GM12878 (cell line): ENCODE measurements at regions not wholly inside any gene's neighbourhood (a gene's known extent, or its start where the extent isn't known, plus 50 kb on each side); places are given as distances from the start of the nearest gene placed in this dataset.

Experiments
- ATAC-seq: fragments of 200-7000 bp; cut with Tn5 transposase; 3 replicates; pipeline ENCODE4 v1.9.1; 2020; ENCODE audit warnings: mild to moderate bottlenecking, moderate library complexity
- BruUV-seq: library from RNA; stranded (reverse); fragments of 400-500 nt; replicated peaks from 2 replicates; lab custom pipeline; 2021; lab: Mats Ljungman, UMichigan
- CTCF ChIA-PET: fragments of 300-600 bp; sonication (Branson Sonifier 250); formaldehyde crosslinking; extraction: SDS; loops from one replicate; lab custom pipeline; 2021; ENCODE audit warnings: inconsistent platforms; lab: Yijun Ruan, JAX
- POLR2A ChIA-PET: fragments of 350-600 bp; formaldehyde crosslinking; extraction: SDS; loops from one replicate; lab custom pipeline; 2021; ENCODE audit warnings: inconsistent platforms; lab: Charles Lee
- RAD21 ChIA-PET: fragments of 300-600 bp; sonication (Branson Sonifier 250); formaldehyde crosslinking; loops from one replicate; lab custom pipeline; 2023; ENCODE audit warnings: antibody characterized with exemption; ENCODE audit not compliant: unreplicated experiment; lab: Charles Lee
- SMC1A ChIA-PET: fragments of 300-600 bp; sonication (Branson Sonifier 250); formaldehyde crosslinking; loops from one replicate; lab custom pipeline; 2023; ENCODE audit not compliant: unreplicated experiment, uncharacterized antibody; lab: Charles Lee
- DNase-seq: peaks from one replicate; pipeline ENCODE4 v3.0.0-alpha.2; 2011; ENCODE audit warnings: low read depth, low spot score
- FAIRE-seq: peaks from 3 replicates; lab custom pipeline; 2011; peaks lifted over from hg19 to GRCh38; lab: Jason Lieb, UNC
- H2AFZ ChIP-seq: 2 replicates; pipeline ENCODE4 v1.6.0; 2011; ENCODE audit warnings: low read depth, low read length, control low read depth; ENCODE audit not compliant: control insufficient read depth
- H3K27ac ChIP-seq: 2 replicates; pipeline ENCODE4 v1.5.1; 2011; ENCODE audit warnings: control low read depth; ENCODE audit not compliant: control insufficient read depth, insufficient read depth
- H3K27me3 ChIP-seq, 2 experiments: replicated peaks in 1 of 2; 2 replicates each; pipeline versions ENCODE4 v1.6.0 to v1.6.1; 2011; ENCODE audit warnings: low read length in 1 of 2; ENCODE audit not compliant: control insufficient read depth in 2 of 2, insufficient read depth in 2 of 2
- H3K36me3 ChIP-seq, 2 experiments: 2 replicates each; pipeline ENCODE4 v1.5.1; 2011; ENCODE audit warnings: low read length in 1 of 2; ENCODE audit not compliant: control insufficient read depth in 2 of 2, insufficient read depth in 2 of 2
- H3K4me1 ChIP-seq: 2 replicates; pipeline ENCODE4 v1.6.1; 2011; ENCODE audit warnings: mild to moderate bottlenecking, low read length, moderate library complexity, mixed read lengths; ENCODE audit not compliant: control insufficient read depth, insufficient read depth
- H3K4me2 ChIP-seq: 2 replicates; pipeline ENCODE4 v1.6.0; 2011; ENCODE audit warnings: control low read depth; ENCODE audit not compliant: control insufficient read depth, insufficient read depth
- H3K4me3 ChIP-seq: fragments of 200-600 bp; sonication (generic); 2 replicates; pipeline ENCODE4 v1.5.1; 2016
- H3K79me2 ChIP-seq: 2 replicates; pipeline ENCODE4 v1.6.0; 2011; ENCODE audit warnings: low read length; ENCODE audit not compliant: control insufficient read depth, insufficient read depth
- H3K9ac ChIP-seq: 2 replicates; pipeline ENCODE4 v1.8.0; 2011; ENCODE audit warnings: low read length, control low read depth, mixed read lengths; ENCODE audit not compliant: control insufficient read depth, insufficient read depth
- H3K9me3 ChIP-seq: replicated peaks from 3 replicates; pipeline ENCODE4 v1.5.1; 2011; ENCODE audit warnings: mild to moderate bottlenecking, low read length; ENCODE audit not compliant: control insufficient read depth, insufficient read depth
- H4K20me1 ChIP-seq: 2 replicates; pipeline ENCODE4 v1.6.0; 2011; ENCODE audit not compliant: control insufficient read depth, insufficient read depth
- ATF7 ChIP-seq: fragments of 450-650 bp; IDR thresholded peaks from 2 replicates; pipeline ENCODE4 v1.6.1; 2016; ENCODE audit warnings: low read depth, mild to moderate bottlenecking
- BCL11A ChIP-seq: IDR thresholded peaks from 2 replicates; pipeline ENCODE4 v1.6.1; 2011; ENCODE audit warnings: low read depth, low read length
- CREM ChIP-seq: IDR thresholded peaks from 2 replicates; pipeline ENCODE4 v1.6.1; 2014; ENCODE audit warnings: antibody characterized with exemption, low read depth
- DPF2 ChIP-seq: fragments of 450-650 bp; IDR thresholded peaks from 2 replicates; pipeline ENCODE4 v1.6.1; 2017; ENCODE audit warnings: mild to moderate bottlenecking
- ETV6 ChIP-seq, 2 experiments: fragments of 450-650 bp in 1 of 2; IDR thresholded peaks in 1 of 2; conservative IDR thresholded peaks in 1 of 2; 2 replicates each; pipeline ENCODE4 v1.6.1; 2014; ENCODE audit warnings: antibody characterized with exemption in 1 of 2, borderline replicate concordance in 1 of 2, low read depth in 1 of 2, mild to moderate bottlenecking in 1 of 2, moderate library complexity in 1 of 2
- MEF2A ChIP-seq: IDR thresholded peaks from 2 replicates; pipeline ENCODE4 v1.6.1; 2011; ENCODE audit warnings: low read depth, mild to moderate bottlenecking, low read length, moderate library complexity; ENCODE audit not compliant: insufficient read depth
- PAX5 ChIP-seq: IDR thresholded peaks from 2 replicates; pipeline ENCODE4 v1.6.1; 2011; ENCODE audit warnings: low read depth, low read length, borderline replicate concordance
- PKNOX1 ChIP-seq: fragments of 450-650 bp; IDR thresholded peaks from 2 replicates; pipeline ENCODE4 v1.6.1; 2016; ENCODE audit warnings: mild to moderate bottlenecking
- RAD51 ChIP-seq: fragments of 450-650 bp; IDR thresholded peaks from 2 replicates; pipeline ENCODE4 v1.6.1; 2016; ENCODE audit warnings: moderate library complexity, mild to moderate bottlenecking, inconsistent platforms
- RBBP5 ChIP-seq: fragments of 200-600 bp; sonication (generic); conservative IDR thresholded peaks from 2 replicates; pipeline ENCODE4 v1.6.1; 2016
- SMAD5 ChIP-seq: IDR thresholded peaks from 2 replicates; pipeline ENCODE4 v1.6.1; 2016; ENCODE audit warnings: antibody characterized with exemption, low read depth
- SP1 ChIP-seq: IDR thresholded peaks from one replicate; pipeline ENCODE4 v1.6.1; 2011; ENCODE audit warnings: low read depth, low read length
- SRF ChIP-seq, 2 experiments: IDR thresholded peaks; 2 replicates each; pipeline ENCODE4 v1.6.1; 2011; ENCODE audit warnings: low read depth in 2 of 2, low read length in 2 of 2, mild to moderate bottlenecking in 1 of 2, moderate library complexity in 1 of 2
- ZNF207 ChIP-seq: fragments of 450-650 bp; IDR thresholded peaks from 2 replicates; pipeline ENCODE4 v1.6.1; 2014; ENCODE audit warnings: antibody characterized with exemption, mild to moderate bottlenecking, borderline replicate concordance
- ZZZ3 ChIP-seq: IDR thresholded peaks from 2 replicates; pipeline ENCODE4 v1.6.1; 2011; ENCODE audit warnings: low read depth; ENCODE audit not compliant: control insufficient read depth, insufficient read length
- WGBS: methylation state at CpG from one replicate; pipeline ENCODE4 v1.1.6; 2016; ENCODE audit warnings: low lambda C conversion rate; ENCODE audit not compliant: insufficient replicate concordance, insufficient coverage; ENCODE audit errors: missing lambda C conversion rate; 5-methylcytosine and 5-hydroxymethylcytosine counted together
- in situ Hi-C: fragments of 300-500 bp; cut with MboI; formaldehyde crosslinking; loops from 9 replicates; pipeline ENCODE4 v1.14.3; 2018; ENCODE audit warnings: mixed read lengths
- intact Hi-C: fragments of 100-400 bp; cut with micrococcal nuclease; formaldehyde crosslinking; loops from one replicate; pipeline ENCODE4 v1.14.2; 2022; ENCODE audit not compliant: unreplicated experiment
- TF ChIP-seq, protein P1 (sequence below): fragments of 450-650 bp; IDR thresholded peaks from 2 replicates; pipeline ENCODE4 v1.6.1; 2016; ENCODE audit warnings: mild to moderate bottlenecking

- TF ChIP-seq BCL11A (no peak), CREM (no peak), ZNF207 (no peak), ATF7 (no peak), SRF (IDR thresholded peaks at IDR 0.05; ENCODE audit: low read depth in 2 of 2, low read length in 2 of 2) (no peak), MEF2A (no peak), ZZZ3 (no peak)
- TF ChIP-seq, all 136 proteins: peak for 0
- Histone ChIP-seq H3K9me3 (no peaks in the 10 kb centered on the region), H3K27ac (no peak overlapping the region), H3K36me3 (no peaks in the 10 kb centered on the region), H3K4me3 (no peak overlapping the region), H3K4me1 (no peaks in the 10 kb centered on the region), H3K79me2 (no peaks in the 10 kb centered on the region), H3K9ac (no peak overlapping the region), H3K4me2 (no peak overlapping the region), H4K20me1 (no peaks in the 10 kb centered on the region), H2AFZ (no peak overlapping the region), H3K27me3 (peaks cover 0 to 4% of the 10 kb centered on the region in 2 experiments; a peak in 3 of 4 replicates)
- ChIA-PET RAD21 (no interaction called here), SMC1A (no interaction called here), CTCF (no interaction called here), POLR2A (no interaction called here)
- FAIRE-seq: no peak
- in situ Hi-C loops: no loop called here
- DNase-seq: no peak
- BruUV-seq: no TSS peak
- 50% methylated on average over 22 of the region's 22 CpGs for WGBS
- intact Hi-C loops: no loop called here
- ATAC-seq: no peak
These were observed 66.4 kb downstream of the KCNF1 start for GRCh38 chr2:10978090-10978670.

DNA sequence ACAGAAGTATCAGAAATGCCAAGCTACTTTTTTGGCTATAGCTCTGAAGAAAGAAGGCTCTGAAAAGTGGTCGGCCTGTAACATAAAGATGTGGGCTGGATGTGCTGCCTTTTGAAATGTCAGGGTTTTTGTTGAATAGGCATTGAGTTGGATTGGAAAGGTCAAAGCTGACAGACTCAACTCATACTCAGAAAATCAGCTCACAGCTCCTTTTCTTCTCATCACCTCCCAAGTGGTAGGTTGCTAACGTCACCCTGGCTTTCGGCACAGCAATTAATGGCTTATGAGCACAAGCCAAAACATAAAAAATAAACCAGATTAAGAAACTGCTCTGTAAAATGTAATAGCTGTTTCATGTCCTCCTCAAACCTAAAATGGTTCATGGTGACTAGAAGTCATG lies 68.3 kb downstream of the KCNF1 start:
- DNase-seq (no peak), FAIRE-seq (no peak), ATAC-seq (no peak)
- intact Hi-C loops: no loop called here
- H3K27ac ChIP-seq: no peak overlapping the region
- ChIA-PET CTCF (no interaction called here), POLR2A (no interaction called here), RAD21 (no interaction called here), SMC1A (no interaction called here)
- no TSS peak for BruUV-seq
- no peaks in the 10 kb centered on the region for H4K20me1 ChIP-seq
- H2AFZ ChIP-seq: no peak overlapping the region
- H3K79me2 ChIP-seq: no peaks in the 10 kb centered on the region
- no peaks in the 10 kb centered on the region for H3K4me1 ChIP-seq
- in situ Hi-C loops: no loop called here
- H3K27me3 ChIP-seq: no peaks in the 10 kb centered on the region; a peak in 1 of 4 replicates
- no peaks in the 10 kb centered on the region for H3K36me3 ChIP-seq
- no peaks in the 10 kb centered on the region for H3K9me3 ChIP-seq
- H3K9ac ChIP-seq: no peak overlapping the region
- TF ChIP-seq SP1 (no peak), RBBP5 (no peak), PAX5 (no peak), RAD51 (no peak), PKNOX1 (no peak), ETV6 (conservative IDR thresholded peaks at IDR 0.05 in 1 of 2, IDR thresholded peaks at IDR 0.05 in 1 of 2; ENCODE audit: borderline replicate concordance in 1 of 2, low read depth in 1 of 2) (no peak), DPF2 (no peak), SMAD5 (no peak), CREM (no peak)
- TF ChIP-seq, protein P1, sequence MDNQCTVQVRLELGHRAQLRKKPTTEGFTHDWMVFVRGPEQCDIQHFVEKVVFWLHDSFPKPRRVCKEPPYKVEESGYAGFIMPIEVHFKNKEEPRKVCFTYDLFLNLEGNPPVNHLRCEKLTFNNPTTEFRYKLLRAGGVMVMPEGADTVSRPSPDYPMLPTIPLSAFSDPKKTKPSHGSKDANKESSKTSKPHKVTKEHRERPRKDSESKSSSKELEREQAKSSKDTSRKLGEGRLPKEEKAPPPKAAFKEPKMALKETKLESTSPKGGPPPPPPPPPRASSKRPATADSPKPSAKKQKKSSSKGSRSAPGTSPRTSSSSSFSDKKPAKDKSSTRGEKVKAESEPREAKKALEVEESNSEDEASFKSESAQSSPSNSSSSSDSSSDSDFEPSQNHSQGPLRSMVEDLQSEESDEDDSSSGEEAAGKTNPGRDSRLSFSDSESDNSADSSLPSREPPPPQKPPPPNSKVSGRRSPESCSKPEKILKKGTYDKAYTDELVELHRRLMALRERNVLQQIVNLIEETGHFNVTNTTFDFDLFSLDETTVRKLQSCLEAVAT: no peak
- H3K4me2 ChIP-seq: no peak overlapping the region
- H3K4me3 ChIP-seq: no peak overlapping the region
- WGBS: 29% methylated on average over 3 of the region's 3 CpGs
